Rectal smooth muscle tissue (tissue), 1 donor: ENCODE measurements at regions not wholly inside any gene's neighbourhood (a gene's known extent, or its start where the extent isn't known, plus 50 kb on each side); places are given as distances from the start of the nearest gene placed in this dataset.
"Not testable (repeated sequence)": the region's sequence is repeated elsewhere in the genome, so short reads cannot be mapped to it uniquely, and the experiment has no call there.

Source experiments
- H3K27ac ChIP-seq: one replicate; pipeline ENCODE4 v1.7.0; 2013; ENCODE audit warnings: low read depth, low read length, inconsistent platforms
- H3K27me3 ChIP-seq: one replicate; pipeline ENCODE4 v1.7.0; 2013; ENCODE audit warnings: low read length; ENCODE audit not compliant: control insufficient read depth, insufficient read depth
- H3K36me3 ChIP-seq: one replicate; pipeline ENCODE4 v1.7.0; 2013; ENCODE audit warnings: low read length; ENCODE audit not compliant: control insufficient read depth, insufficient read depth
- H3K4me1 ChIP-seq: one replicate; pipeline ENCODE4 v1.7.0; 2013; ENCODE audit warnings: low read length; ENCODE audit not compliant: control insufficient read depth, insufficient read depth
- H3K4me3 ChIP-seq: one replicate; pipeline ENCODE4 v1.7.0; 2013; ENCODE audit warnings: low read length
- H3K9ac ChIP-seq: one replicate; pipeline ENCODE4 v1.7.0; 2013; ENCODE audit warnings: low read length

GRCh38 chr7:10465536-10465935 lies 508.1 kb upstream of the PHF14 start:
- H3K4me3 ChIP-seq, H3K9ac ChIP-seq, H3K27me3 ChIP-seq, H3K27ac ChIP-seq, H3K36me3 ChIP-seq, H3K4me1 ChIP-seq: not testable (repeated sequence)

DNA sequence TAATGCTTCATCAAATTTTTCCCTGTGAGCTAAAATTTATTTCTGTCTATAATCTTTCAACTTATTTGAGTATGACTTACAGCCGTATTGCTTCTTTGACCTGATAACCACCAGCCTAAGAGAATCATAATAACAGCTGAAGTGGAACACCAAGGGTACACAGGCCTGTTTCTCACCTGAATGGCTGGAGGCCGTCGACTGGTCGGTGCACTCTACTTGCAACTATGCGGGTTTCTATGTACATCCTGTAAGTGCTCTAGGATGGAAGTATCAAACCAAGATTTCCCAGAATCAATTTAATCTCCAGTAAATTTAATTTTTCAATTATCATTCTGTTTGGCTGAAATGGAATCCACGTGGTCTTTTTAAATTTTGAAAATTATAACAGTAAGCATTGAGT lies 504.8 kb upstream of the PHF14 start:
- Histone ChIP-seq H3K27ac (no peak overlapping the region), H3K4me3 (no peak overlapping the region)

GRCh38 chr7:10469476-10469875 lies 504.2 kb upstream of the PHF14 start:
- H3K4me1 ChIP-seq, result no peaks in the 10 kb centered on the region
- no peak overlapping the region for H3K4me3 ChIP-seq
- no peak overlapping the region for H3K27ac ChIP-seq
- H3K27me3 ChIP-seq, result no peaks in the 10 kb centered on the region
- no peak overlapping the region for H3K9ac ChIP-seq
- H3K36me3 ChIP-seq, result no peaks in the 10 kb centered on the region

More for the DNA sequence above, 504.8 kb upstream of the PHF14 start:
- no peaks in the 10 kb centered on the region for H3K4me1 ChIP-seq
- H3K36me3 ChIP-seq, result no peaks in the 10 kb centered on the region
- H3K27me3 ChIP-seq, result no peaks in the 10 kb centered on the region
- H3K9ac ChIP-seq, result no peak overlapping the region

GRCh38 chr7:10471280-10472058 lies 502.2 kb upstream of the PHF14 start:
- Histone ChIP-seq H3K9ac (no peak overlapping the region), H3K36me3 (no peaks in the 10 kb centered on the region), H3K4me1 (no peaks in the 10 kb centered on the region), H3K27ac (no peak overlapping the region), H3K27me3 (no peaks in the 10 kb centered on the region), H3K4me3 (no peak overlapping the region)

DNA sequence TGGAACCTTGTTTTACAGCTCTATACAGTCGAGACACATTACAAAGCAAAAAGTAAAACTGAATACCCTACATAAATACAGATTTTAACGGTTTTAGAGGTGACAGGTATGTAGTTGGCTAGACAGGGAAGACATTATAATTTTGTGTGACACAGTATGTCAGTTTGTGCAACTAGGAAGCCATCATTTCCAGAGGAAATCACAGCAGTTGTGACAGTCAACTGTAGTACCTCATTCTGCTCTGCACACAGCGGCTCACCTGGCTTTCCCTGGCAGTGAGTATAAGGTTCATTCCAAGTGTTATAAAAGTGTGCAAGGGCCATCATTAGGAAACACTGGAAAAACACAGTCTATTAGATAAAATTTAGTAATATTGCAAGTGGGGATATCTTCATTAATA lies 501.6 kb upstream of the PHF14 start:
- no peaks in the 10 kb centered on the region for H3K4me1 ChIP-seq
- no peak overlapping the region for H3K9ac ChIP-seq
- H3K27me3 ChIP-seq, result no peaks in the 10 kb centered on the region
- H3K4me3 ChIP-seq, result no peak overlapping the region
- no peak overlapping the region for H3K27ac ChIP-seq
- H3K36me3 ChIP-seq, result no peaks in the 10 kb centered on the region

DNA sequence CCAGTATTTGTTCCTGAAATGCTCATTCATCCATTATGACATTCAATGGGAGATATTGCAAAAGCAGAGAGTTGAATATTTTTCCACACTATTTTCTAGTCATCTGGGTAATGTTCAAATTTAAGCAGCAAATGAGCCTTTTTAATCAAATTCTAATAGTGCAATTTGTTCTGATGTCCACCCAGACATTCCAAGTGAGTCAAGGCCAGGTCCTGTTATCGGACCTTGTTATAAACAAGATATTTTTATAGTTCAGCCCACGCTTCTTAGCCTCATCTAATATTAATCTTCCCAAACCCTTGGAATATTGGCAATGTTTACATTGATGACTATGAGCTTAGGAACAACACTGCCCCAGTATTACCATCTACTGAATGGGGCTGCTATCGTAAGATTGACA lies 500.1 kb upstream of the PHF14 start:
- no peak overlapping the region for H3K9ac ChIP-seq
- H3K4me1 ChIP-seq, result no peaks in the 10 kb centered on the region
- H3K27ac ChIP-seq, result no peak overlapping the region
- no peak overlapping the region for H3K4me3 ChIP-seq
- no peaks in the 10 kb centered on the region for H3K27me3 ChIP-seq
- H3K36me3 ChIP-seq, result no peaks in the 10 kb centered on the region

- Histone ChIP-seq H3K4me3 (no peak overlapping the region), H3K27me3 (no peaks in the 10 kb centered on the region), H3K4me1 (no peaks in the 10 kb centered on the region), H3K36me3 (no peaks in the 10 kb centered on the region), H3K9ac (no peak overlapping the region), H3K27ac (no peak overlapping the region)
Observed at GRCh38 chr7:10474048-10474447, 499.6 kb upstream of the PHF14 start.

- H3K9ac ChIP-seq, result no peak overlapping the region
- H3K27ac ChIP-seq, result no peak overlapping the region
Observed at GRCh38 chr7:10475940-10476641, 497.6 kb upstream of the PHF14 start.

GRCh38 chr7:10476642-10477041 lies 497.0 kb upstream of the PHF14 start:
- no peak overlapping the region for H3K9ac ChIP-seq
- H3K4me3 ChIP-seq, result no peak overlapping the region
- H3K36me3 ChIP-seq, result no peaks in the 10 kb centered on the region
- no peak overlapping the region for H3K27ac ChIP-seq
- no peaks in the 10 kb centered on the region for H3K4me1 ChIP-seq
- no peaks in the 10 kb centered on the region for H3K27me3 ChIP-seq

More at GRCh38 chr7:10475940-10476641, 497.6 kb upstream of the PHF14 start:
- Histone ChIP-seq H3K27me3 (no peaks in the 10 kb centered on the region), H3K36me3 (no peaks in the 10 kb centered on the region), H3K4me3 (no peak overlapping the region), H3K4me1 (no peaks in the 10 kb centered on the region)

DNA sequence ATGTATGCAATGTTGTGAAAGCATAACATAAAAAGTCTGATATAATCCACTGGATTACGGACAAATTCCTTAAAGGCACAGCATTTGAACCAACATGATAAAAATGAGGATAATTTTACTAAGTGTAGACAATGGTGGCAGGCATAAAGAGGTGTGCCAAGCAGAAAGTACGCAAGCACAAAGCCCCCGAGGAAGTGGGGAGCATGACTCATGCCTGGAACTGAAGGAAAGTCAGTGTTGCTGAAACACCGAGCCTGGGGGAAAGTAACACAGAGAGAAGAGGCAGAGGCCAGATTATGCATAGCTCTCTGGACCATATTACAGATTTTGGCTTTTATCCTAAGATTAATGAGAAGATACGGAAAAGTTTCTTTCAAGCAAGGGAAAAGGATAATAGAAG lies 490.0 kb upstream of the PHF14 start:
- H3K27ac ChIP-seq, result no peak overlapping the region
- no peak overlapping the region for H3K4me3 ChIP-seq
- H3K27me3 ChIP-seq, result no peaks in the 10 kb centered on the region
- no peaks in the 10 kb centered on the region for H3K36me3 ChIP-seq
- no peak overlapping the region for H3K9ac ChIP-seq
- H3K4me1 ChIP-seq, result no peaks in the 10 kb centered on the region

- Histone ChIP-seq H3K27me3 (no peaks in the 10 kb centered on the region), H3K4me1 (no peaks in the 10 kb centered on the region), H3K27ac (no peak overlapping the region)
Observed at GRCh38 chr7:10484767-10485166, 488.9 kb upstream of the PHF14 start.

GRCh38 chr7:10501206-10501884 lies 472.3 kb upstream of the PHF14 start:
- H3K27me3 ChIP-seq, H3K27ac ChIP-seq, H3K4me3 ChIP-seq, H3K4me1 ChIP-seq, H3K36me3 ChIP-seq, H3K9ac ChIP-seq: not testable (repeated sequence)

More at GRCh38 chr7:10484767-10485166, 488.9 kb upstream of the PHF14 start:
- H3K36me3 ChIP-seq, result no peaks in the 10 kb centered on the region
- H3K4me3 ChIP-seq, result no peak overlapping the region
- no peak overlapping the region for H3K9ac ChIP-seq
